ENCODE measurements at regions not wholly inside any gene's neighbourhood (a gene's known extent, or its start where the extent isn't known, plus 50 kb on each side); places are given as distances from the start of the nearest gene placed in this dataset.

- DNase-seq: no peak
- H3K27ac Mint-ChIP-seq (ENCODE audit: unreplicated experiment): no peak overlapping the region
- no peak overlapping the region for H3K4me3 Mint-ChIP-seq (ENCODE audit: unreplicated experiment)
- H3K9me3 Mint-ChIP-seq (ENCODE audit: unreplicated experiment): no peaks in the 10 kb centered on the region
- peaks cover 11% of the 10 kb centered on the region for H3K4me1 Mint-ChIP-seq (ENCODE audit: low read depth, unreplicated experiment)
- H3K27me3 Mint-ChIP-seq (ENCODE audit: unreplicated experiment): no peaks in the 10 kb centered on the region
- H3K36me3 Mint-ChIP-seq (ENCODE audit: unreplicated experiment): no peaks in the 10 kb centered on the region
- no peak for TF ChIP-seq CTCF (IDR thresholded peaks at IDR 0.05; ENCODE audit: partially characterized antibody, unreplicated experiment)
Observed at GRCh38 chr5:20098694-20099093, 110.7 kb upstream of the CDH18 start.

- no peaks in the 10 kb centered on the region for H3K4me1 Mint-ChIP-seq (ENCODE audit: low read depth, unreplicated experiment)
- peaks cover 2% of the 10 kb centered on the region for H3K9me3 Mint-ChIP-seq (ENCODE audit: unreplicated experiment)
- H3K4me3 Mint-ChIP-seq (ENCODE audit: unreplicated experiment): no peak overlapping the region
- H3K27ac Mint-ChIP-seq (ENCODE audit: unreplicated experiment): no peak overlapping the region
- H3K27me3 Mint-ChIP-seq (ENCODE audit: unreplicated experiment): peaks cover 4% of the 10 kb centered on the region
- peaks cover 10% of the 10 kb centered on the region for H3K36me3 Mint-ChIP-seq (ENCODE audit: unreplicated experiment)
- no peak for TF ChIP-seq CTCF (IDR thresholded peaks at IDR 0.05; ENCODE audit: partially characterized antibody, unreplicated experiment)
- no peak for DNase-seq
Observed at GRCh38 chr5:20088361-20088760, 100.4 kb upstream of the CDH18 start.

- Mint-ChIP-seq H3K27me3 (ENCODE audit: unreplicated experiment) (peaks cover 4% of the 10 kb centered on the region), H3K27ac (ENCODE audit: unreplicated experiment) (no peak overlapping the region), H3K9me3 (ENCODE audit: unreplicated experiment) (peaks cover 2% of the 10 kb centered on the region), H3K4me3 (ENCODE audit: unreplicated experiment) (no peak overlapping the region), H3K4me1 (ENCODE audit: low read depth, unreplicated experiment) (no peaks in the 10 kb centered on the region), H3K36me3 (ENCODE audit: unreplicated experiment) (peaks cover 10% of the 10 kb centered on the region)
- no peak for DNase-seq
- no peak for TF ChIP-seq CTCF (IDR thresholded peaks at IDR 0.05; ENCODE audit: partially characterized antibody, unreplicated experiment)
Observed at GRCh38 chr5:20087299-20087698, 99.3 kb upstream of the CDH18 start.

GRCh38 chr5:20077186-20077585 is 89.2 kb upstream of the CDH18 start:
- peaks cover 1% of the 10 kb centered on the region for H3K27me3 Mint-ChIP-seq (ENCODE audit: unreplicated experiment)
- H3K4me1 Mint-ChIP-seq (ENCODE audit: low read depth, unreplicated experiment): no peaks in the 10 kb centered on the region
- no peaks in the 10 kb centered on the region for H3K36me3 Mint-ChIP-seq (ENCODE audit: unreplicated experiment)
- H3K27ac Mint-ChIP-seq (ENCODE audit: unreplicated experiment): no peak overlapping the region
- no peak overlapping the region for H3K4me3 Mint-ChIP-seq (ENCODE audit: unreplicated experiment)
- no peak for DNase-seq
- no peak for TF ChIP-seq CTCF (IDR thresholded peaks at IDR 0.05; ENCODE audit: partially characterized antibody, unreplicated experiment)
- H3K9me3 Mint-ChIP-seq (ENCODE audit: unreplicated experiment): no peaks in the 10 kb centered on the region

GRCh38 chr5:20056933-20057332 is 68.9 kb upstream of the CDH18 start:
- H3K27me3 Mint-ChIP-seq (ENCODE audit: unreplicated experiment): no peaks in the 10 kb centered on the region
- no peak overlapping the region for H3K27ac Mint-ChIP-seq (ENCODE audit: unreplicated experiment)
- no peaks in the 10 kb centered on the region for H3K4me1 Mint-ChIP-seq (ENCODE audit: low read depth, unreplicated experiment)
- H3K4me3 Mint-ChIP-seq (ENCODE audit: unreplicated experiment): no peak overlapping the region
- H3K36me3 Mint-ChIP-seq (ENCODE audit: unreplicated experiment): no peaks in the 10 kb centered on the region
- no peaks in the 10 kb centered on the region for H3K9me3 Mint-ChIP-seq (ENCODE audit: unreplicated experiment)
- no peak for DNase-seq
- TF ChIP-seq CTCF (IDR thresholded peaks at IDR 0.05; ENCODE audit: partially characterized antibody, unreplicated experiment): no peak

All from glutamatergic neuron (in vitro differentiated cells).